ENCODE measurements at regions not wholly inside any gene's neighbourhood (a gene's known extent, or its start where the extent isn't known, plus 50 kb on each side); places are given as distances from the start of the nearest gene placed in this dataset.

- TF ChIP-seq CTCF (IDR thresholded peaks at IDR 0.05): no peak
- TF ChIP-seq POLR2A (IDR thresholded peaks at IDR 0.05): no peak
These were observed 124.1 kb upstream of the NEDD9 start for GRCh38 chr6:11356404-11357155.
